DMS114 treated with DMSO at 0.1 percent for 48 hours (cell line): ENCODE measurements at regions not wholly inside any gene's neighbourhood (a gene's known extent, or its start where the extent isn't known, plus 50 kb on each side); places are given as distances from the start of the nearest gene placed in this dataset.
"Not testable (repeated sequence)": the region's sequence is repeated elsewhere in the genome, so short reads cannot be mapped to it uniquely, and the experiment has no call there.

ENCODE experiments used
- DNase-seq: peaks from one replicate; lab custom pipeline; 2025; ENCODE audit not compliant: unreplicated experiment; lab: John Stamatoyannopoulos, UW

DNA sequence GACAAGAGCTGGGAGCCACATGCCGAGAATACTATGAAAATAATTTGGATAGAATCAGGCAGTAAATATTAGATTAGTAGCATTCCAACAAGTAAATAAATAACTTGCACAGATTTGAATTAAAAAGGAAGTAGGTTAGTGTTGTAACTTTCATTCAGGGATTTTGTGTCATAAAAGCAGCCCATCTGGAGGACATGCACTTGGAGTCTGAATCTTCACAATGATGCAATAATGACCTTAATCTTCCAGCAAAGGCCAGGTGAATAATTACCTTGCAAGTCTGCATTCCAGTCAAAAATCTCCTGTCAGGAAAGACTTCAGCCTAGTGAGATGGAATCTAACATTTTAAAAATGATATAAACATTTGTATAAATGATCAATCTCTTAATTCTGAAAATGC is 518.1 kb downstream of the KCNJ2 start:
- no peak for DNase-seq

DNA sequence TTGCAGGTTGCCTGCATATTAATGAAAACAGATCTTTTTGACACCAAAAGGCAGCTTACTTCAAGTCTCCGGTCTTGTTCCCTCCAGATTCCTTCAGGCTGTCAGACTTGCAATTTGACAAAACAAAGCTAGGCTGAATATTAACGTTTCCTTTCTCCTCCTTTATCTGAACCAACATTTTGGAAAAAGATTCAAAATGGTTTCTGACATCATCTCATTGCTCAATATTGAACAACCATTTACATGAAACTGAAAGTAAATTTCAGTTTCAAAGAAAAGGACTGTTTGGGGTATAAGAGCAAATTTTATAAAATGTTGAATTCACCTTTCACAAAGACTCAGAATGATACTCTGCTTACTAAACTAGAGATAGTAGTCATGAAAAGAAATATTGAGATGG is 521.8 kb downstream of the KCNJ2 start:
- DNase-seq = no peak

DNA sequence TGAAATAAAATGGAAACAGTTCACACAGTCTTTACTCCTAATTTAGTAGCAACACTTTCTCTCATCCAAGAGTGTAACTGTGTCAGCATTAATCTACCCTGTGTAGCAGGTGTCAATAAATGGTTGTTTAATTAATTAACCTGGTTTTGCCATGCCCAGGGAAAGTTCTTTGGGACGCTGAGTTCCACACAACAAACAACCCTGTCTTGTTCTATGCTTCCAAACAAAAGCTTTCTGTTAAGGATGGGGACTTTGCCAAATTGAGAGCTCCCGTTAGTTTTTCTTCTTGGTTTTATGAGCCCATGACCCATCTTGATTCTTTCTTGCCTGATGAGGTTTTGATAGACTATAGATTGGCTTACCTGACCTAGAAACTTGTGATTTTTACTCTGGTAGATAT is 530.1 kb downstream of the KCNJ2 start:
- no peak for DNase-seq

GRCh38 chr17:70702683-70703255 is 533.4 kb downstream of the KCNJ2 start:
- DNase-seq = no peak

DNA sequence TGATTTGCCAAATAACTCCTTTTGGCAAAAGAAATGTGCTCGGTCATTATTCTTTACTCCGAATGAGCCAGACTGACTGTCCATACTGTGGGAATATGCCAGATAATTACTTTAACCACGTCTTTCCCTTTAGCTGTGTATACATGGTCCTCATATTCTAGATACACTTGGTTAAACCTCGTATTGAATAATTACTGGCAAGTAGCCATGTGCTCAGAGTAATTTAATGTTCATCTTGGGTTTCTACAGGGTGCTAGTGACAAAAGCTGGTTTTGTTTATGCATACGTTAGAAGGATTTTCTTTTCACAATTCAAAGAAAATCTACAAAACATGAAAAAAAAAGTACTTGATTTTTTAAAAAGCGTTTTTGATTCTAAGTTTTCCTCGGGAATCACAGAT is 540.3 kb downstream of the KCNJ2 start:
- no peak for DNase-seq

- no peak for DNase-seq
These were observed 544.4 kb downstream of the KCNJ2 start for GRCh38 chr17:70713694-70714093.

GRCh38 chr17:70716551-70716950 is 547.2 kb downstream of the KCNJ2 start:
- no peak for DNase-seq

DNA sequence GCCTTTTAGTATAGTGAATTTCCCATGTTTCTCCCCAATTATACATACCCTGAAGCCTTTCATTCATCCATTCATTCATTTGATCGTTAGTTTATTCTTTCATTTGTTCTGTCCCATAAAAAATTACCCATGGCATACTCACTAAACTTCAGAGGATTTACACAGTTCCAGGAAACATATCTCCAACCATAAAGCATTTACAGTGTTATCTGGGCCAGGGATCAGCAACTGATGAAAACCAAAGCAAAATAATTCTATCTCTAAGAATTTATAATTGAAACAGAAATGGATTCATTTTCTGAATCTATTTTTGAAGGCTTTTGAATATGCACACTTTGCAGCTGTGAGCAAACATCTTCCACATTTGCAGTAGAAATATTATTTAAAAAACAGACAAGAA is 547.7 kb downstream of the KCNJ2 start:
- no peak for DNase-seq

DNA sequence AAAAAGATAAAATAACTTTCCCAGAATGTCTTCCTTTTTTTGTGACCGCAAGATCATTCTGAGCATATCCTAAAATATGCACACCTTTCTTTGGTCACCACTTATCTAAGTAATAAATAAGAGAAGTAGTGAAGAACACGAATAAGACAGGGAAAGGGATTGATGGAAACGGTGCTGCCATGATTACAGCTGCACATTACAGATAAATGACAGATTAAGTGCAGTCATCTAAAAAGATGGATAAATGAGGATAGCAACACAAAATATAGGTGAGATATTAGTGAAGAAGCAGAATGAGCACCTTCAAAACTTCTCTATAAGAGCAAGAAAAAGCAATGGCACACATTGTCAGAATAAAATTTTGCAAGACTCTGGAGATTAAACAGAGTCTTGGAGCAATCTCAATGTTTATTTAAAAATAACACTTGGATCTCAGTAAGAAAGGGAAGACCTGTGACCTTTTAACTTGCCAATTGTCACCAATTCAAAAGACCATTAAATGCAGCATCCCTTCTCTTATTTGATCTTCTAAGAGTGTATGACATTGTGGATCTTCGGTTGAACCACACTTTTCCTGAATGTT is 567.1 kb downstream of the KCNJ2 start:
- no peak for DNase-seq

DNA sequence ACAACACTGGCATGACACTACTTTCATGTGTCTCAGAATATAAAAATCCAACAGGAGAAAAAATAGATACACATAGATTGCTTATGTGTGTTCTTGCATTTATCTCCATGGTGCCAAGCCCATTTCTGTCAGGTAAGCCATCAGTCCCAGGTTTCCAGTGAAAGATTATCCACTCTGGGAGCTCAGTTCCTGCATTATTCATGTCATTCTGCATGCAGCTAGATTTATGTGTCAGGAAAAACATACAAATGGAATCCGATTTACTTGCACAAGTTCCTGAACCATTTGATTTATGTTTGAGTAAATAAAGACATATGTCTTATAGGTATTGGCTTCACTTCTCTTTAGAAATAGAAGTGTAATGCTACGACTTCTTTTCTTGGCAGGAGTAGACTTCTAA is 569.7 kb downstream of the KCNJ2 start:
- DNase-seq = no peak

- DNase-seq = not testable (repeated sequence)
These were observed 577.2 kb downstream of the KCNJ2 start for GRCh38 chr17:70746574-70746973.

- no peak for DNase-seq
These were observed 581.7 kb downstream of the KCNJ2 start for GRCh38 chr17:70750983-70751382.

GRCh38 chr17:70752461-70752860 is 583.1 kb downstream of the KCNJ2 start:
- DNase-seq = not testable (repeated sequence)

GRCh38 chr17:70752966-70753467 is 583.7 kb downstream of the KCNJ2 start:
- no peak for DNase-seq

- no peak for DNase-seq
These were observed 593.7 kb downstream of the KCNJ2 start for GRCh38 chr17:70763018-70763417.

- peak; percentile 21 for DNase-seq
These were observed 597.9 kb downstream of the KCNJ2 start for GRCh38 chr17:70767102-70767701.

DNA sequence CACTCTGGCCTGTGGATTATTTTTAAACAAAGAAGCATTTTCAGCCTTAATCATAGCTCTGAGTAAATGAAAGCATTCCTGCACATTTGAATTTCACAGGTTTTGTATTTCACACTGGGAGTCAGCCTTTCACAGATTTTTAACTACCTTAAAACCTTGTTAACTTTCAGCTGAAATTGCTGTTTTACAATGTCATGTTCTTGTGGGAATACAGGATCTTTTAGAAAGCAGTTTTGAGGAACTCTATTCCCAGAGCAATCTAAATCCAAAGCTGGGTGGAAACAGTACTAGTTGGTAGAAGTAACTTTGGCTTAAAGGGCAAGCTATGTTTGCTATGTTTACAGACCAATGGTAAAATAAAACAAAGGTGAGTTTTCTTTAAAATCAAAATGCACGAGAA is 600.6 kb downstream of the KCNJ2 start:
- no peak for DNase-seq

DNA sequence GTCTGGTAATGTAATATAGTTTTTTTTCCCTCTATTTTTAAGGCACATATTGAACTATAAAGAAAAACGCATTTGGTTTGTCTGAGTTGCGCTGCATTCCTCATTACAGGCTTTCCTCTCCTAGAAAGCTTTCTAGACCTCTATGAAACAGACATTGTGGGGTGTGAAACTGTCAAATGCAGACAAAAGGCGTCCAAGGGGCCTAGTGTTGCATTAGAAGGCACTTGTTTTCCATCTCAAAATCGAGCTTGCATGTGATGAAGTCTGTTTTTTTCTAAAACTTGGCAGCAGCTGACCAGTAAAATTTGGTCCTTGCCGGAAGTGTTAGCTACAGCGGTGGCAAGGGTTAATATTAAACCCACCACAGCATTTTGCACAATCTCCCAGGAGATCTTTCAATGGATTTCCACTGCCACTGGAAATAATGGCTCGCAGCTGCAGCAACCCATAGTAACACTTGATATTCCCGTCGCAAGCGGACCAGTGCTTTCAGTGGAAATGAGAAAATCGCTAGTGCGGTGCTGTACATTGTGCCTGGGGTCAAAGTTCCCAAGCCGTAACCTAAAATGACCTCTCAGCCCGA is 602.6 kb downstream of the KCNJ2 start:
- no peak for DNase-seq

DNA sequence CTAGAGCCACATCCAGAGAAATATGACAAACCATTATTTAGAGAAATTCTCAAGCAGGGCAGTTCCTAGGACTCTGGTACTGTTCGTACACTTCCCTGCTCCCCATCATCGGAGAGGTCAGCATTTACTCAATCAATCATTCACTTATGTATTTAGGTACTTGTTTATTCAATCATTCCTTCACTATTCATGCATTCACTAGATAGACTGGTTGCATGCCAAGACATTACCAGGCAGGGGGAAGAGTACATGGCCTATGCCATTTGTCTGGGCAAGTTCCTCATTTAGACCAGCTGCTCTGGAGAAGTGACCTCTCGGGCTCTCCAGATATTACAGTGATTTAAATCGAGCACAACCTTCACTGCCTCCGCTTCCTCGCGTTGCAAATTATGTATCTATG is 603.4 kb downstream of the KCNJ2 start:
- DNase-seq = no peak

DNA sequence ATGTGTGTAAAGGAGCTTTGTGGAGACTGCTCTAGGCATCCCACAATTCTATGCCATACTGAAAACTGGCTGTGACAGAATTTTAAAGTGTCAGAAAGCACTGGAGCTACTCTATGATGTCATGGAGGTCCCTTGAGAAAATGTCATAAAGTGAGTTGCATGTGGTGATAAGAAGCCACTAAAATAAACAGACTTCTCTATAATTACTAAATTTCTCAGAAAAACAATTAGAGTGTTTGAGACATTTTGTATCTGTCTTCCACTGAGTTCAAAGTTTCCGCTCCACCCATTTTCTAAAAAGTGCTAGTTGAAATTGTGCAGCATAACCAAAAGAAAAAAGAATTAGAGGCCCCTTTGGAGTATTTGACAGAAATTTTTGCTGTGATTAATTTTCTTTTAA is 603.9 kb downstream of the KCNJ2 start:
- no peak for DNase-seq

DNA sequence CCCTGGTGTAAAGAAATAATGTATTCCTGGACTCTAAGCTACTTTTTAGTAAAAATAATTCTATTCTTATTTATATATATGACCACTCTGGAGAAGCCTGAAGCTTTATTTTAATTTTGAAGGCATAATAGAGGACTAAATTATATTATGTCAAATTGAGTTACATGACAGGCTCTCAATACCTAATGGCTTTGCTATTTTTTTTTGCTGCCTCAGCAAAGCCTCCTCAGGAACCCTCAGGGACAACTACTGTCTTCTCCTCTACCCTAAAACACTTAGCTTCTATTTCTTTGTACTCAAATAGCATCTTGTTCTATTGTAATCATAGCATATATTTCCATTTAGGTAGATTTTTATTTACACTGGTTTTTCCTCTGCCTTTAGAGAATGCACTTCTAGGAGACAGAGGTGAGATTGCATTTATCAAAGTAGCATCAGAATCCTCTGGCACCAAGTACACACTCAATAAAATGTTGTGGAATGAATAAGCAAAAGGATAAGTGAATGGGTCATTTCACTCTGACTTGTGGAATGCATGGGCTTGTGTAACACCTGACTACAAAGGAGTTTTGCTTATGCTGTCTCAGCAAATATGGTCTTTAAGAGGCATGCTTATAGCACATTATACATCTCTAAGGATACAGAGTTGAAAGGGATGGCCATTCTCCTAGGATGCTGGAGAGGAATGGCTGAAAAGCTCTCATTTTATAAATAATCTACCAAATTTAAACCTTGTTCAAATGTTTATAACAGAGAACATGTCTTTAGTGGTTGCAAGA is 605.2 kb downstream of the KCNJ2 start:
- no peak for DNase-seq

DNA sequence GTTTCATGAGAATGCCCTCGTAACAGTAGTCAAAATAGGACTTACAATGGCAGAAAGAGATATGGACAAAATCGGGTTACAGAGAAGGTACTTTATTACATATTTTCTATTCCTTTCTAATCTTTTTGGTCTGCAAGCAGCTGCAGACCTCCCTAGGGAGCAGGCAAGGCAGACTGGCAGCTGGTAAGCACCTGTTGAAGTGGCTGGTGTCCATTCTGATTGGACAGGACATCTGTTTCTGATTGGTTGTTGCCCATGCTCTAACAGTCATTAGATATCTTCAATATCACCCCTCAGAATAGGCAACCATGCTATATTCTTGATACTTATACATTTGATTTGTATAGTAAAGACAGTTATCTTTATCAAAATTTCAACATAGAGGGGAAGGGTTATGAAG is 606.3 kb downstream of the KCNJ2 start:
- no peak for DNase-seq
